SK-N-MC (cell line): ENCODE measurements at regions not wholly inside any gene's neighbourhood (a gene's known extent, or its start where the extent isn't known, plus 50 kb on each side); places are given as distances from the start of the nearest gene placed in this dataset.
"Not testable (repeated sequence)": the region's sequence is repeated elsewhere in the genome, so short reads cannot be mapped to it uniquely, and the experiment has no call there.

Experiments
- DNase-seq: peaks from one replicate; pipeline ENCODE4 v3.0.0-alpha.2; 2011; ENCODE audit warnings: low read depth, low spot score
- H3K27ac ChIP-seq: fragments of 200-600 bp; sonication (generic); 2 replicates; pipeline ENCODE4 v1.5.1; 2016; ENCODE audit warnings: mixed run types
- H3K36me3 ChIP-seq: fragments of 200-600 bp; sonication (generic); 2 replicates; pipeline ENCODE4 v1.6.1; 2017; ENCODE audit warnings: antibody characterized with exemption, low read length, mixed read lengths; ENCODE audit not compliant: insufficient read depth
- H3K4me3 ChIP-seq: fragments of 200-600 bp; sonication (generic); 2 replicates; pipeline ENCODE4 v1.5.1; 2016
- H3K9ac ChIP-seq: fragments of 200-600 bp; sonication (generic); 2 replicates; pipeline ENCODE4 v1.8.0; 2017; ENCODE audit warnings: mixed run types, mixed read lengths; ENCODE audit not compliant: insufficient read length
- H3K9me3 ChIP-seq: fragments of 200-600 bp; sonication (generic); 2 replicates; pipeline ENCODE4 v1.6.1; 2017; ENCODE audit warnings: low read depth, mild to moderate bottlenecking, antibody characterized with exemption, low read length, moderate library complexity, mixed read lengths
- EZH2 ChIP-seq: fragments of 200-600 bp; sonication (generic); IDR thresholded peaks from one replicate; pipeline ENCODE4 v1.6.1; 2017; ENCODE audit warnings: antibody characterized with exemption
- FOXP2 ChIP-seq: optimal IDR thresholded peaks from 2 replicates; pipeline ENCODE3; 2011; ENCODE audit warnings: mild to moderate bottlenecking, moderate library complexity; ENCODE audit not compliant: insufficient read depth; ENCODE audit errors: extremely low read length, control extremely low read depth
- POLR2AphosphoS5 ChIP-seq: IDR thresholded peaks from 2 replicates; pipeline ENCODE4 v1.6.1; 2012; ENCODE audit warnings: mild to moderate bottlenecking, low read depth, low read length, borderline replicate concordance

- DNase-seq, result no peak
- H3K9ac ChIP-seq, result no peak overlapping the region
- no peak for TF ChIP-seq EZH2
- TF ChIP-seq POLR2AphosphoS5, result no peak
- no peak for TF ChIP-seq FOXP2
- H3K4me3 ChIP-seq, result no peak overlapping the region
- no peaks in the 10 kb centered on the region for H3K36me3 ChIP-seq
- no peak overlapping the region for H3K27ac ChIP-seq
- no peaks in the 10 kb centered on the region for H3K9me3 ChIP-seq
Measured at GRCh38 chr1:58059789-58060188, 486.7 kb downstream of the OMA1 start.

GRCh38 chr1:58058323-58058722 lies 488.2 kb downstream of the OMA1 start:
- H3K36me3 ChIP-seq, result no peaks in the 10 kb centered on the region
- H3K27ac ChIP-seq, result no peak overlapping the region
- H3K9ac ChIP-seq, result no peak overlapping the region
- H3K4me3 ChIP-seq, result no peak overlapping the region
- no peak for DNase-seq
- TF ChIP-seq FOXP2 (no peak), EZH2 (no peak), POLR2AphosphoS5 (no peak)
- no peaks in the 10 kb centered on the region for H3K9me3 ChIP-seq

GRCh38 chr1:58057826-58058225 lies 488.7 kb downstream of the OMA1 start:
- no peaks in the 10 kb centered on the region for H3K9me3 ChIP-seq
- no peak for DNase-seq
- TF ChIP-seq EZH2, result no peak
- no peak for TF ChIP-seq POLR2AphosphoS5
- no peak for TF ChIP-seq FOXP2

DNA sequence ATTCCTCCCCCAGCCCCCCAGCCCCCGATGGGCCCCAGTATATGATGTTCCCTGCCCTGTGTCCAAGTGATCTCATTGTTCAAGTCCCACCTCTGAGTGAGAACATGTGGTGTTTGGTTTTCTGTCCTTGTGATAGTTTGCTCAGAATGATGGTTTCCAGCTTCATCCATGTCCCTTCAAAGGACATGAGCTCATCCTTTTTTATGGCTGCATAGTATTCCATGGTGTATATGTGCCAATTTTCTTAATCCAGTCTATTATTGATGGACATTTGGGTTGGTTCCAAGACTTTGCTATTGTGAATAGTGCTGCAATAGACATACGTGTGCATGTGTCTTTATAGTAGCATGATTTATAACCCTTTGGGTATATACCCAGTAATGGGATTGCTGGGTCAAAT lies 495.3 kb downstream of the OMA1 start:
- H3K36me3 ChIP-seq, H3K27ac ChIP-seq, H3K4me3 ChIP-seq, H3K9me3 ChIP-seq, DNase-seq, H3K9ac ChIP-seq: not testable (repeated sequence)

More at GRCh38 chr1:58057826-58058225, 488.7 kb downstream of the OMA1 start:
- Histone ChIP-seq H3K9ac (no peak overlapping the region), H3K4me3 (no peak overlapping the region), H3K27ac (no peak overlapping the region), H3K36me3 (no peaks in the 10 kb centered on the region)

DNA sequence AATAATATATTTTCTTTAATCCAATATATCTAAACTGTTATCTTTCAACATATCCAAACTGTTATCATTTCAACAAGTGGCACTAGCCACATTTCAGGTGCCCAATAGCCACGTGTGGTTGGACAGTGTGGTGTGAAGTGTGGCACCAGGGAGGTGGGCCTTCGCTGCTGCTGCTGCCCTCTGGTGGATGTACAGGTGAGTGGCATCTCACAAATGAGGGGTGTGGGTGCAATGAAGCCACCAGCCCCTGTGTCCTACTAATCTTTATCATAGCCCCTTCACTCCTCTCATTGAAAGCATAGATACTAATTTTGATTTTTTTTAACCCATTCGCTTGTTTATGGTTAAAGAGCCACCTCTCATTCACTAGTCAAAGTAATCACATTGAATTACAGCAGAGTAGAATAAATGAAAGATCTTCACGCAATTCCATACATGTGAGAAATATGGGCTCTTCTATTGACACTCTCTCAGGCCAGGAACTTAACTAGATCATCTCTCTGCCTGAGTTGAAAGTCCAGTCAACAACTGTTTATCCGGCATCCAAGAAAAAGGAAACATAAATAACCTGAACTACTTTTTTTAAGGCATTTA lies 499.2 kb downstream of the OMA1 start:
- H3K9me3 ChIP-seq, result no peaks in the 10 kb centered on the region
- H3K4me3 ChIP-seq, result no peak overlapping the region
- TF ChIP-seq EZH2 (no peak), FOXP2 (no peak), POLR2AphosphoS5 (no peak)
- no peak for DNase-seq
- no peak overlapping the region for H3K27ac ChIP-seq
- no peaks in the 10 kb centered on the region for H3K36me3 ChIP-seq
- H3K9ac ChIP-seq, result no peak overlapping the region

DNA sequence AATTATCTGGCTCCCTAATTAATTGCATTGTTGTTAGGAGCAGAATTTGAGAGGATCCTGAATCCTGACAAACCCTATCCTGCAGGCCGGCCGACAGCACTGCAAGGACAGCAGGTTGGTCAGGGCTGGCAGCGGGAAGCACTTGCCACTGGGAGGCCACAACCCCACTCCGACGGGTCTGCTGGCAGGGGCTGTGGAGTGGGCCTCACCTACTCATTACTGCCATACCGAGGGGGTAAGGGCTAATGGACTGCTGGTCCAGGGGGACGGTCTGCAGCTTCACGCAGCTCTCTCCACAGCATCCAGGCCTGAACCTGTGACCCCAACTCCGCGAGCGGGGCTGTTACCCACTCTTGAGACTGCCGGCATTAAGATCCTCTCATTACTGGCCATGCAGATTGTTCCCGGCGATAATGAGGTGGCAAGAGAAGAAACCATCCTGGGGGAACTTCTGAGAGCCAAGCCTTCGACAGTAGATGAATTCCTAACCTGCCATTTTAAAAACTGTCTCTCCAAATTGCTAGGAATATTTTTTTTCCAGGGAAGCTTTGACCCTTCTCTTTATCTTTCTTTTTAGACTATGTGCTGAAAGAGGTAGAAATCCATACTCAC lies 501.3 kb downstream of the OMA1 start:
- no peak for DNase-seq
- Histone ChIP-seq H3K9me3 (no peaks in the 10 kb centered on the region), H3K27ac (no peak overlapping the region), H3K9ac (no peak overlapping the region), H3K36me3 (no peaks in the 10 kb centered on the region), H3K4me3 (no peak overlapping the region)
- TF ChIP-seq FOXP2 (no peak), POLR2AphosphoS5 (no peak), EZH2 (no peak)

GRCh38 chr1:58041621-58042020 lies 504.9 kb downstream of the OMA1 start:
- Histone ChIP-seq H3K9ac (no peak overlapping the region), H3K9me3 (no peaks in the 10 kb centered on the region), H3K4me3 (no peak overlapping the region), H3K27ac (no peak overlapping the region), H3K36me3 (no peaks in the 10 kb centered on the region)
- DNase-seq, result no peak
- TF ChIP-seq FOXP2 (no peak), EZH2 (no peak), POLR2AphosphoS5 (no peak)

DNA sequence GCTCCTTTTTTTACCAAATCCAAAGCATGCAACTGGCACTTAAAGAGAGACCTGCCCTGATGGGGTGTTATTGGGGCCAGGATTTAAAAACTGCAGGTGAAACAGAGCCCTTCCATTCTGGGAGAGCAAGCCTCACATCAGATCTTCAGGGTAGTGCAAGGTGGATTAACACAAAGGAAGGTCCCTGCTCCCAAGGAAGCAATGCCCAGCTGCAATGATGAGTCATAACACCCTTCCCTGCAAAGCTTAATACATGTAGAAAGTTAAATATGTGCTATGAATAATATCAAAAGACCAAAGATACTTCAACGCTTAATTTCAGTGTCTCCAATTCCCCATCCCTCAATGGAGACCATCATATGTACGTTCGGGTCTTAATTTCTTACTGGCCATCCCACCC lies 508.0 kb downstream of the OMA1 start:
- Histone ChIP-seq H3K27ac (no peak overlapping the region), H3K4me3 (no peak overlapping the region), H3K9ac (no peak overlapping the region), H3K36me3 (no peaks in the 10 kb centered on the region), H3K9me3 (no peaks in the 10 kb centered on the region)
- TF ChIP-seq EZH2 (no peak), FOXP2 (no peak), POLR2AphosphoS5 (no peak)
- DNase-seq, result no peak

DNA sequence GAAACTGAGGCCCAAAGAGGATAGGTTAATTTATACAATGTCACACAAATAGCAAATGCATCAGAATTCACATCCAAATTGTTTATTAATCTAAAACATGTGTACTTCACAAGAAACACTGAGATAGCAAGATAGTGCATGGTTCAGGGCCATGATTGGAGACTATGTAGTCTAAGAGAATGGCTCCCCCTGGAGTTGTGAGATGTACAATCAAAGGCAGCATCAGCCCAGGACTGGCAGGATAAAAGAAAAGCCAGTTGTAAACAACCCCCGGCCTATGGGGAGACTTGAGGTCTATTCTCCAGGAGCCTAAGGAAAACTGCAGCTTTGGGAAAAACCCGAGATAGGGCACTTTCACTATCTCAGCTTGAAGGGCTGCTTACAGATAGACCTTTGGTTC lies 511.0 kb downstream of the OMA1 start:
- no peak for TF ChIP-seq POLR2AphosphoS5
- no peak for TF ChIP-seq EZH2
- TF ChIP-seq FOXP2, result no peak
- H3K4me3 ChIP-seq, result no peak overlapping the region
- DNase-seq, result peak; percentile 8

More for the DNA sequence above, 511.0 kb downstream of the OMA1 start:
- no peaks in the 10 kb centered on the region for H3K9me3 ChIP-seq
- H3K9ac ChIP-seq, result no peak overlapping the region
- no peak overlapping the region for H3K27ac ChIP-seq
- H3K36me3 ChIP-seq, result no peaks in the 10 kb centered on the region
